GM12872 (cell line): ENCODE measurements at regions not wholly inside any gene's neighbourhood (a gene's known extent, or its start where the extent isn't known, plus 50 kb on each side); places are given as distances from the start of the nearest gene placed in this dataset.

Experiments used
- CTCF ChIP-seq: IDR thresholded peaks from 3 replicates; pipeline ENCODE4 v1.5.1; 2011; ENCODE audit warnings: low read depth, mild to moderate bottlenecking, low read length, moderate library complexity; ENCODE audit not compliant: insufficient read depth

GRCh38 chr1:78797108-78797781 lies 147.6 kb downstream of the IFI44 start:
- no peak for TF ChIP-seq CTCF

GRCh38 chr1:78799926-78800325 lies 150.3 kb downstream of the IFI44 start:
- TF ChIP-seq CTCF: no peak

GRCh38 chr1:78814176-78814575 lies 164.5 kb downstream of the IFI44 start:
- TF ChIP-seq CTCF: no peak

GRCh38 chr1:78825561-78825960 lies 175.9 kb downstream of the IFI44 start:
- TF ChIP-seq CTCF: no peak

GRCh38 chr1:78829644-78830043 lies 176.9 kb downstream of the ADGRL4 start:
- TF ChIP-seq CTCF: no peak

- TF ChIP-seq CTCF: no peak
These were observed 176.2 kb downstream of the ADGRL4 start for GRCh38 chr1:78830321-78830720.

GRCh38 chr1:78831731-78832360 lies 174.7 kb downstream of the ADGRL4 start:
- TF ChIP-seq CTCF: no peak
